Posterior cingulate gyrus (tissue), 11 donors: ENCODE measurements at regions not wholly inside any gene's neighbourhood (a gene's known extent, or its start where the extent isn't known, plus 50 kb on each side); places are given as distances from the start of the nearest gene placed in this dataset.

ENCODE experiments used
- DNase-seq, 10 donors: peaks; one replicate each; pipeline versions ENCODE4 v3.0.0 to v3.0.0-alpha.2; 2020 to 2021; ENCODE audit warnings: mixed read lengths in 3 of 10
- intact Hi-C: fragments of 100-400 bp; cut with DNase I; formaldehyde crosslinking; loops from one replicate; pipeline ENCODE4 v1.15.1; 2023

GRCh38 chr1:228823200-228823599 is 87.9 kb downstream of the RHOU start:
- no peak for DNase-seq
- intact Hi-C loops, result no loop called here

GRCh38 chr1:228824366-228824765 is 89.1 kb downstream of the RHOU start:
- DNase-seq, result no peak

GRCh38 chr1:228825041-228825440 is 89.8 kb downstream of the RHOU start:
- intact Hi-C loops, result no loop called here
- DNase-seq, result no peak

More at GRCh38 chr1:228824366-228824765, 89.1 kb downstream of the RHOU start:
- intact Hi-C loops, result no loop called here

GRCh38 chr1:228825840-228826484 is 90.7 kb downstream of the RHOU start:
- intact Hi-C loops, result no loop called here
- no peak for DNase-seq

- intact Hi-C loops, result no loop called here
- DNase-seq, result no peak
Measured at GRCh38 chr1:228827019-228827418, 91.7 kb downstream of the RHOU start.

- no peak for DNase-seq
- intact Hi-C loops, result no loop called here
Measured at GRCh38 chr1:228828151-228828550, 92.9 kb downstream of the RHOU start.

DNA sequence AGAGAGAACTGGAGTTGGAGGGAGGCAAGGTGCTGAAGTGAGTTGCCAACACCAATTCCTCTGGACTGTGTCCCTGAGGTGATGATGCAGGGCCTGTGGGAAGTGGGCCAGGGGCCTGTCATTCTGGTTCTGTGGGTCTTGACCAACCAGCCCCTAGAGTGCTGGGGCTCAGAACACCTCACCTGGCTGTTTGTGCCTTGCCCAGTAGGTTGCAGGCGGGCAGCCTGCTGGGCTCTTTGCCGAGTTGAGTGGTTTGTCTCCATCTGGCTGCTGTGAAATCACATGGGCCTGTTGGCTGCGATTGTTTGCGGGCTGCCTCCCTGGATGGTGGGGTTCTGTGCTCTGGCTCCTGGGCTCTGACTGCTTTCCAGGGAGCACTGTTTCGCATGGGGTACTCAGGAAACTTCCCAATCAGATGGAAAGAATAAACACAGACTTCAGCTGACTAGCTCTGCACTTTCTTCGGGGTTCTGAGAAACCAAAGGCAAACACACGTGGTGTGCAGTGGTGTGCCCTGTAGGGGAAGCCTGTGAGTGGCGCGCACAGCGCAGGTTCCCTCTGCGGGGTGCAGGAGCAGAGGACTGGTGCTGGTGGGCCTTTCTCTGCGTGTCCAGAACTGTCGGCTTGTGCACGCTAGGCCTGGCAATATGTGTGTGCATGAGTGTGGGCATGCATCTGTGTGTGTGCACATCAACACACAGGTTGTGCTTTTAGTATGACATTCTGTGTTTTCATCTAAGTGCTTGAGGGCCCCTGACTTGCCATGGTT is 95.1 kb downstream of the RHOU start:
- intact Hi-C loops, result loop anchor here (10.0 kb wide), 1 partner anchor 96 kb away; the partner anchor contains the start of gene RHOU
- DNase-seq, result peak; percentile 22 to 96 (median 70)

DNA sequence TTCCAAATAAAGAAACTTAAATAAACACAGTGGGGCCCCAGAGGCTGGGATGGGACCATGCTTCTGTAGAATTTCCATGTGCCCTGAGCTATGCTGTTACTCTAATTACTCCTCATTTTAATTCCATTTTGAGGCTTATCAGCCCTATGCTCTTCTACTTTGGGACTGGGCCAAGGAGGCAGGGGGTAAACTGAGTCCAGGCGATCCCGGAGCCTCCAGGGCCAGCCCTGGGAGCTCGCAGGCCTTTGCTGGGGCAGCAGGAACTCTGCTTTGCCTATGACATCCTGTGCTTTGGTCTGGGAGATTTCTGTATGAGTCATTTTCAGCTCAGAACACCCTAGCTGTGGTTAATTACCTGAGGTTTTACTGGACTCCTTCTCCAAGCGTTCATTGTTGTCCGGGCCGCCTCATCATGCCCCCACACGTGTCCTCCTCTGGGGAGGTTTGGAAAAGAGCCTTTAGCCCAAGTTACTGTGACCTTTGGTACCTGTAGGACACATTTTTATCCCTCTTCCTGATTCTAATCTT is 95.7 kb downstream of the RHOU start:
- DNase-seq, result no peak
- intact Hi-C loops, result loop anchor here (10.0 kb wide), 1 partner anchor 96 kb away; the partner anchor contains the start of gene RHOU

DNA sequence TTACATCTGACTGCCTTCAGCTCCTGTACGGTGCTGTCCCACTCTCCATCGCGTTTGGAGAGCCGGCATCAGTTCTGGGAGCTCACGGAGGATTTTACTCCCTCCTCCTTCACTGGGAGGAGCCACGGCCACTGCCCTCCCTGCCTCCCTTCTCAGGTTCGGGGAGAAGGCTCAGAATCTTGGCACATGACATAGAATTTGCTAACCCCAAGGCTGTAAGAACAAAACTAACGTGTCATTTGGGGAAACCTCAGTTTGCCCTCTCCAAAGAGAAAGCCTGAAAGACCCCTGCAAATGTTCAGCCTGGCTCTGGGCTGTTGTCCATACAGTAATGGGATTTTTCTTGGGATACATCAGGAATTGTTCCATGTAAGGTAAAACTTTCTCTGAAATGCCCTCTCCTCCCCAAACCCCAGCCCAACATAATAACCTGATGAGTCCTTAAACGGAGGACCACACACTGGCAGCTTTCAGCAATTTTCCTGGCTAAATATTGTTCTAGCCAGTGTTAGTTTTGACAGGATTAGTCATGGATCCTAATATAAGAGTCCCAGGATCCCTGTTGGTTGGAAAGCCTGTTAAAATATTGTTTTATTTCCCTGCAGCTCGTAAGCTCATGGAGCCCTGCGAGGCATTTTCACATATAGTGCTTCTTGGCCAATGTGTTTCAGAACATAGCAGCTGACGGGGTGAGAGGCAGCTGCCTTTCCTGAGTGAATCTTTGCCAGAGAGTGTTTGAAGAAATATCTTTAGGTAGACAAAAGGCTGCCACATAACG is 98.8 kb downstream of the RHOU start:
- no peak for DNase-seq
- intact Hi-C loops, result loop anchor here (10.0 kb wide), 1 partner anchor 99 kb away; the partner anchor contains the start of gene RHOU

GRCh38 chr1:228835456-228835855 is 100.2 kb downstream of the RHOU start:
- no peak for DNase-seq
- intact Hi-C loops, result loop anchor here (10.0 kb wide), 1 partner anchor 101 kb away; the partner anchor contains the start of gene RHOU

GRCh38 chr1:228835911-228836310 is 100.6 kb downstream of the RHOU start:
- intact Hi-C loops, result loop anchor here (10.0 kb wide), 1 partner anchor 101 kb away; the partner anchor contains the start of gene RHOU
- DNase-seq, result no peak

DNA sequence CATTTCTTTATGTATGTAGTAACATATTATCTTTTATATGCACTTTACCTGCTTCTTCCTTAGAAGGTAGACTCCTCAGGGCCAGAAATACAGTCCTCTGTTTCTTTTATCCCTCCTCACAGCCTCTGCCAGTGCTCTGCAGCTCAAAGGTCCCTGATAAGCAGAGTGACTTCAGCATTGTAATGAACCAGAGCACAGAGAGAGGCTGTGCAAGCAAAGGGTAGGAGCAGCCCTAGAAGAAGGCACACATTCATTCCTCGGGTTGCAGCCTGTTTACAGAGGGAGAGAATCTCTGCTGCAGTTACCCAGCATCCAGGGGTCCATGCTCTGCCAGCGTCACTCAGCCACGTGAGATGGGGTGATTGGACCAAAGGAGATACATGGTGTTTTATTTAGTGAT is 101.1 kb downstream of the RHOU start:
- DNase-seq, result peak in 7 of 10 donors; percentile 46 to 93 (median 67)
- intact Hi-C loops, result loop anchor here (10.0 kb wide), 1 partner anchor 102 kb away; the partner anchor contains the start of gene RHOU

DNA sequence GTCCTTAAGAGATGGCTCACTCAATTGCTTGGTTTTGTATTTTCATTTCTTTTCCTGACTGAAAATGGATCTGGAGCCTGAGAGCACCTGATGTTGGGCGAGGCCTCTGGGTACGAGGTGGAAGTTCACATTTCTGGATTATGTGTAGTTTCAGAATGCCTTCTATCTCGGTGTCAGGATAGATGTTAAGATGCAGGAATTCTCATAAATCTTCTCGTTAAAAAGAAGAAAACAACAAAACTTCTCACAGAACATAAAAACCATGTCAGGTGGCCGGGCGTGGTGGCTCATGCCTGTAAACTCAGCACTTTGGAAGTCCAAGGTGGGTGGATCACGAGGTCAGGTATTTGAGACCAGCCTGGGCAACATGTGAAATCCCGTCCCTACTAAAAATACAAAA is 101.8 kb downstream of the RHOU start:
- intact Hi-C loops, result loop anchor here (10.0 kb wide), 1 partner anchor 102 kb away; the partner anchor contains the start of gene RHOU
- no peak for DNase-seq

- intact Hi-C loops, result loop anchor here (10.0 kb wide), 1 partner anchor 103 kb away; the partner anchor contains the start of gene RHOU
- DNase-seq, result no peak
Measured at GRCh38 chr1:228837817-228838716, 102.8 kb downstream of the RHOU start.

- DNase-seq, result no peak
- intact Hi-C loops, result loop anchor here (10.0 kb wide), 1 partner anchor 104 kb away; the partner anchor contains the start of gene RHOU
Measured at GRCh38 chr1:228838717-228839500, 103.6 kb downstream of the RHOU start.

DNA sequence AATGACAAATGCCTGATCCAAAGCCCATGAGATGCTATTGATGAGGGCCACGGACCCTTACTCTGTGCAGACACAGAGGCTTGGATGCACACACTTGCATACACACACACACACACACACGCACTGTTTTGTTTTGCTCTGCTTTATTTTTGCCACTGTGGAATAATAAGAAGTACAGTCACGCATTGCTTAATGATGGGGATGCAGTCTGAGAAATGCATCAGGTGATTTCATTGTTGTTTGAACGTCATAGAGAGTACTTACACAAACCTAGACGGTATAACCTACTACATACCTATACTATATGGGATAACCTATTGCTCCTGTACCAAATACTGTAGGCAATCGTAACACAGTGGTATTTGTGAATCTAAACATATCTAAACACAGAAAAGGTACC is 104.4 kb downstream of the RHOU start:
- no peak for DNase-seq
- intact Hi-C loops, result loop anchor here (10.0 kb wide), 1 partner anchor 105 kb away; the partner anchor contains the start of gene RHOU

DNA sequence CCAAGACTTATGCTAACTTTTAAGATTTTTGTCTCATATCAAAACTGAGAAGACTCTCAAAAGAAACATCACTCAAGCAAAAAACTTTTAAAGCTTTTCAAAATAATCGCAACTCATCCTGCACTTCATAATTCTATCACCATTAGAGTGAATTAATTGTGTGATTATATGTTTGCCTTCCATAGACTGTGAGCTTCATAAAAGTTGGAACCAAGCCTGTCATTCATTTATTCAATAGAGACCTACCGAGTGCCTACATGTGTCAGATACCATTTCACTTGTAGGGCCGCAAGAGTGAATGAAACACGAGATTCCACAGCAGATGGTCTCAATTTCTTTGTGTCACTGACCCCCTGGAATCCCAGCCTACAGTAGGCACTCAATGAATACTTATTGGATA is 106.4 kb downstream of the RHOU start:
- DNase-seq, result no peak
- intact Hi-C loops, result no loop called here

GRCh38 chr1:228842094-228842775 is 107.0 kb downstream of the RHOU start:
- intact Hi-C loops, result no loop called here
- peak in 6 of 10 donors; percentile 39 to 90 (median 62) for DNase-seq
